HEK293 (cell line): ENCODE measurements at regions not wholly inside any gene's neighbourhood (a gene's known extent, or its start where the extent isn't known, plus 50 kb on each side); places are given as distances from the start of the nearest gene placed in this dataset.

Experiments
- CTCF ChIA-PET: fragments of 350-600 bp; formaldehyde crosslinking; extraction: SDS; loops from one replicate; lab custom pipeline; 2021; ENCODE audit warnings: antibody characterized with exemption; lab: Yijun Ruan, JAX
- POLR2A ChIA-PET: fragments of 300-600 bp; formaldehyde crosslinking; extraction: SDS; loops from one replicate; lab custom pipeline; 2020; ENCODE audit warnings: antibody characterized with exemption, inconsistent platforms; lab: Yijun Ruan, JAX
- H3K27ac ChIP-seq: fragments of 200-500 bp; sonication (Bioruptor generic); 2 replicates; pipeline ENCODE4 v1.5.1; 2014; ENCODE audit warnings: low read depth, low read length, control low read depth, inconsistent platforms; ENCODE audit errors: extremely low read depth
- H3K36me3 ChIP-seq, 2 experiments: fragments of 200-500 bp in 1 of 2; sonication (Bioruptor generic) in 1 of 2; 1 replicate in 1 of 2; 2 replicates in 1 of 2; pipeline ENCODE4 v1.5.1; 2014 to 2017; ENCODE audit warnings: inconsistent platforms in 2 of 2, low read length in 2 of 2; ENCODE audit not compliant: control insufficient read depth in 2 of 2, insufficient read depth in 1 of 2
- H3K4me1 ChIP-seq: fragments of 200-500 bp; sonication (Bioruptor generic); 2 replicates; pipeline ENCODE4 v1.5.1; 2014; ENCODE audit warnings: mild to moderate bottlenecking, low read length, inconsistent platforms; ENCODE audit not compliant: control insufficient read depth, insufficient read depth
- H3K4me3 ChIP-seq: 2 replicates; pipeline ENCODE4 v1.5.1; 2011; ENCODE audit warnings: low read depth, mild to moderate bottlenecking, control low read depth, low read length, moderate library complexity
- H3K9me3 ChIP-seq: fragments of 200-500 bp; sonication (Bioruptor generic); 2 replicates; pipeline ENCODE4 v1.5.1; 2014; ENCODE audit warnings: low read depth, low read length, inconsistent platforms; ENCODE audit not compliant: control insufficient read depth, insufficient read depth
- GFI1B ChIP-seq: fragments of 450-650 bp; formaldehyde crosslinking; IDR thresholded peaks from 2 replicates; pipeline ENCODE4 v1.5.1; 2016; ENCODE audit warnings: missing biosample characterization, missing genetic modification characterization
- KLF16 ChIP-seq: fragments of 450-650 bp; formaldehyde crosslinking; IDR thresholded peaks from 2 replicates; pipeline ENCODE4 v1.5.1; 2017; ENCODE audit warnings: missing biosample characterization, missing genetic modification characterization
- OSR2 ChIP-seq: fragments of 450-650 bp; formaldehyde crosslinking; IDR thresholded peaks from 2 replicates; pipeline ENCODE4 v1.5.1; 2016; ENCODE audit warnings: missing biosample characterization, missing genetic modification characterization
- SP3 ChIP-seq: fragments of 450-650 bp; formaldehyde crosslinking; IDR thresholded peaks from 2 replicates; pipeline ENCODE4 v1.5.1; 2016; ENCODE audit warnings: missing biosample characterization, missing genetic modification characterization
- YY2 ChIP-seq: fragments of 450-650 bp; formaldehyde crosslinking; IDR thresholded peaks from 2 replicates; pipeline ENCODE4 v1.5.1; 2016; ENCODE audit warnings: missing biosample characterization, missing genetic modification characterization
- ZBTB48 ChIP-seq: fragments of 450-650 bp; formaldehyde crosslinking; IDR thresholded peaks from 2 replicates; pipeline ENCODE4 v1.5.1; 2016; ENCODE audit warnings: missing biosample characterization, missing genetic modification characterization
- ZBTB7A ChIP-seq: fragments of 450-650 bp; formaldehyde crosslinking; IDR thresholded peaks from 2 replicates; pipeline ENCODE4 v1.5.1; 2016; ENCODE audit warnings: low read depth, missing biosample characterization, missing genetic modification characterization
- ZNF155 ChIP-seq: fragments of 450-650 bp; formaldehyde crosslinking; IDR thresholded peaks from 2 replicates; pipeline ENCODE4 v1.5.1; 2016; ENCODE audit warnings: missing biosample characterization, missing genetic modification characterization
- ZNF354C ChIP-seq: fragments of 450-650 bp; formaldehyde crosslinking; IDR thresholded peaks from 2 replicates; pipeline ENCODE4 v1.5.1; 2016; ENCODE audit warnings: missing biosample characterization, missing genetic modification characterization, low read depth, borderline replicate concordance
- ZNF48 ChIP-seq: fragments of 450-650 bp; formaldehyde crosslinking; IDR thresholded peaks from 2 replicates; pipeline ENCODE4 v1.5.1; 2016; ENCODE audit warnings: missing biosample characterization, missing genetic modification characterization
- ZNF558 ChIP-seq: fragments of 450-650 bp; formaldehyde crosslinking; IDR thresholded peaks from 2 replicates; pipeline ENCODE4 v1.5.1; 2016; ENCODE audit warnings: missing biosample characterization, missing genetic modification characterization
- ZNF585B ChIP-seq: fragments of 450-650 bp; formaldehyde crosslinking; IDR thresholded peaks from 2 replicates; pipeline ENCODE4 v1.5.1; 2016; ENCODE audit warnings: missing biosample characterization, missing genetic modification characterization
- ZNF596 ChIP-seq: fragments of 450-650 bp; IDR thresholded peaks from 2 replicates; pipeline ENCODE4 v1.5.0; 2018; ENCODE audit warnings: missing biosample characterization, mild to moderate bottlenecking, missing genetic modification characterization, moderate library complexity
- ZNF791 ChIP-seq: fragments of 450-650 bp; formaldehyde crosslinking; IDR thresholded peaks from 2 replicates; pipeline ENCODE4 v1.5.1; 2016; ENCODE audit warnings: missing biosample characterization, missing genetic modification characterization
- ZNF830 ChIP-seq: fragments of 450-650 bp; IDR thresholded peaks from 2 replicates; pipeline ENCODE4 v1.5.0; 2018; ENCODE audit warnings: missing biosample characterization, missing genetic modification characterization, low read depth, mild to moderate bottlenecking, moderate library complexity
- ZXDB ChIP-seq: fragments of 450-650 bp; formaldehyde crosslinking; IDR thresholded peaks from 2 replicates; pipeline ENCODE4 v1.5.1; 2016; ENCODE audit warnings: missing biosample characterization, missing genetic modification characterization
- TF ChIP-seq, protein P1 (sequence below): fragments of 450-650 bp; IDR thresholded peaks from 2 replicates; pipeline ENCODE4 v1.5.1; 2018; ENCODE audit warnings: missing biosample characterization, mild to moderate bottlenecking, missing genetic modification characterization
- TF ChIP-seq, protein P2 (sequence below): fragments of 450-650 bp; formaldehyde crosslinking; IDR thresholded peaks from 2 replicates; pipeline ENCODE4 v1.5.0; 2017; ENCODE audit warnings: missing biosample characterization, missing genetic modification characterization, borderline replicate concordance
- TF ChIP-seq, protein P3 (sequence below): fragments of 450-650 bp; formaldehyde crosslinking; IDR thresholded peaks from 2 replicates; pipeline ENCODE4 v1.5.1; 2016; ENCODE audit warnings: missing biosample characterization, missing genetic modification characterization
- TF ChIP-seq, protein P4 (sequence below): fragments of 450-650 bp; formaldehyde crosslinking; IDR thresholded peaks from 2 replicates; pipeline ENCODE4 v1.5.1; 2016; ENCODE audit warnings: missing biosample characterization, missing genetic modification characterization

DNA sequence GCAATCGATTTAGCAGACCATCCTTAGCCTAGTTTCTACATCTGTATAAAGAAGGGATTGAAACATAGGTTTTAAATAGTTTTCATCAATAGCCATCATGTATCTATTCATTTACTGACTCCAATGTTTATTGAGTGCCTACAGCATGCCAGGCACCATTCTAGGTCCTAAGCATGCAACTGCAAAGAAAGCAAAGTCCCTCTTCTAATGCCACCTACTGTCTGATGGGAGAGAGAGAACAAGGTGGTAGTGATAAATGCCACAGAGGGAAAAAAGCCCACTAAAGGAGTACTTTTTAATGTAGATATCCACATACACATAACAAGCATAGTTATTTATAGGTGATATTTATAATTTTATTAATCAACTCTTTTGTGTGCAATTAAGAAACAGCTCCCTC is 67.6 kb upstream of the PPARGC1A start:
- TF ChIP-seq, protein P1, sequence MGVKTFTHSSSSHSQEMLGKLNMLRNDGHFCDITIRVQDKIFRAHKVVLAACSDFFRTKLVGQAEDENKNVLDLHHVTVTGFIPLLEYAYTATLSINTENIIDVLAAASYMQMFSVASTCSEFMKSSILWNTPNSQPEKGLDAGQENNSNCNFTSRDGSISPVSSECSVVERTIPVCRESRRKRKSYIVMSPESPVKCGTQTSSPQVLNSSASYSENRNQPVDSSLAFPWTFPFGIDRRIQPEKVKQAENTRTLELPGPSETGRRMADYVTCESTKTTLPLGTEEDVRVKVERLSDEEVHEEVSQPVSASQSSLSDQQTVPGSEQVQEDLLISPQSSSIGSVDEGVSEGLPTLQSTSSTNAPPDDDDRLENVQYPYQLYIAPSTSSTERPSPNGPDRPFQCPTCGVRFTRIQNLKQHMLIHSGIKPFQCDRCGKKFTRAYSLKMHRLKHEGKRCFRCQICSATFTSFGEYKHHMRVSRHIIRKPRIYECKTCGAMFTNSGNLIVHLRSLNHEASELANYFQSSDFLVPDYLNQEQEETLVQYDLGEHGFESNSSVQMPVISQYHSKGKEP (tag by site-specific recombination) = no peak
- TF ChIP-seq ZBTB48 (tag by site-specific recombination) = no peak
- TF ChIP-seq ZNF791 (tag by site-specific recombination) = no peak
- no peak for TF ChIP-seq ZBTB7A
- no peak for TF ChIP-seq SP3 (tag by site-specific recombination)
- TF ChIP-seq, protein P2, sequence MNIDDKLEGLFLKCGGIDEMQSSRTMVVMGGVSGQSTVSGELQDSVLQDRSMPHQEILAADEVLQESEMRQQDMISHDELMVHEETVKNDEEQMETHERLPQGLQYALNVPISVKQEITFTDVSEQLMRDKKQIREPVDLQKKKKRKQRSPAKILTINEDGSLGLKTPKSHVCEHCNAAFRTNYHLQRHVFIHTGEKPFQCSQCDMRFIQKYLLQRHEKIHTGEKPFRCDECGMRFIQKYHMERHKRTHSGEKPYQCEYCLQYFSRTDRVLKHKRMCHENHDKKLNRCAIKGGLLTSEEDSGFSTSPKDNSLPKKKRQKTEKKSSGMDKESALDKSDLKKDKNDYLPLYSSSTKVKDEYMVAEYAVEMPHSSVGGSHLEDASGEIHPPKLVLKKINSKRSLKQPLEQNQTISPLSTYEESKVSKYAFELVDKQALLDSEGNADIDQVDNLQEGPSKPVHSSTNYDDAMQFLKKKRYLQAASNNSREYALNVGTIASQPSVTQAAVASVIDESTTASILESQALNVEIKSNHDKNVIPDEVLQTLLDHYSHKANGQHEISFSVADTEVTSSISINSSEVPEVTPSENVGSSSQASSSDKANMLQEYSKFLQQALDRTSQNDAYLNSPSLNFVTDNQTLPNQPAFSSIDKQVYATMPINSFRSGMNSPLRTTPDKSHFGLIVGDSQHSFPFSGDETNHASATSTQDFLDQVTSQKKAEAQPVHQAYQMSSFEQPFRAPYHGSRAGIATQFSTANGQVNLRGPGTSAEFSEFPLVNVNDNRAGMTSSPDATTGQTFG = no peak
- CTCF ChIA-PET = no interaction called here
- H3K9me3 ChIP-seq = no peaks in the 10 kb centered on the region
- no peaks in the 10 kb centered on the region for H3K36me3 ChIP-seq
- H3K4me3 ChIP-seq = no peak overlapping the region
- POLR2A ChIA-PET = no interaction called here
- H3K4me1 ChIP-seq = no peaks in the 10 kb centered on the region
- H3K27ac ChIP-seq = no peak overlapping the region

DNA sequence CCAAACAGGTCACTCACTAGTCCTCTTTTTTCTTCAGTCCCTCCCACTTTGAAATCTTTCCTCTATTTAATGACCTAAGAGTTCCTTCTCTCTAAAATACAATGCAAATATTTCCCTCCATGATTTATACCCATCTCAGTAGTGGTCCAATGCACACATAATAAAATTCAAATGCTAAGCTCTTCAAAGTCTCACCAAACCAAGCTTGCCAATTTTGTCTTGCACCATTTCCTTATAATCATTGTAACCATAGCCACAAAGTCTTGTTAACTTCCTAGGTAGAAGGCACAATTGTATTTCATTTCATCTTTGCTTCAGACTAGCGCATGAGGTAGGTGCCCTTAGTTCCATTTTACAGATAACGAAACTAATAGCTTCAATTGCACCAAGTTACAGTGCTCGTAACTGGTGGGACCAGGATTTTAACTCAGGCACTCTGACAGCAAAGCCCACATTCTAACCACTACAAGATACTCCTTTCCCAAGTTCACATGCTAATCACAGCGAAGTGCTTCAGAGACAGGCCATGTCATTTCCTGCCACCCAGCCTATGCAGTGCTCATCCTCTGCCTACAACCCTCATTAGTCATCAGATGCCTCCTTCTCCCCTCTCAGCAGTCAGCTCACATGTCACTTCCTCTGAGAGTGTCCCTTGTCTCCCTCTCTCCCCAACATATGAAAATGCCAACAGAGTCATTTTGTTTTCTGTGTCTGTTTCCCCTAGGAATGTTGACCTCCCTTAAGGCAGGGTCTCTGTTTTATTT is 66.9 kb upstream of the PPARGC1A start:
- H3K4me3 ChIP-seq = no peak overlapping the region
- ChIA-PET CTCF (no interaction called here), POLR2A (no interaction called here)
- H3K4me1 ChIP-seq = no peaks in the 10 kb centered on the region
- no peaks in the 10 kb centered on the region for H3K9me3 ChIP-seq
- TF ChIP-seq ZNF48 (tag by site-specific recombination) (no peak), OSR2 (tag by site-specific recombination) (no peak), ZNF585B (tag by site-specific recombination) (no peak), ZXDB (tag by site-specific recombination) (no peak), ZNF558 (no peak), ZNF354C (tag by site-specific recombination) (no peak), ZNF596 (tag by site-specific recombination) (no peak), YY2 (no peak), ZNF830 (tag by site-specific recombination) (no peak), KLF16 (no peak), ZNF155 (no peak), GFI1B (no peak)
- TF ChIP-seq, protein P3, sequence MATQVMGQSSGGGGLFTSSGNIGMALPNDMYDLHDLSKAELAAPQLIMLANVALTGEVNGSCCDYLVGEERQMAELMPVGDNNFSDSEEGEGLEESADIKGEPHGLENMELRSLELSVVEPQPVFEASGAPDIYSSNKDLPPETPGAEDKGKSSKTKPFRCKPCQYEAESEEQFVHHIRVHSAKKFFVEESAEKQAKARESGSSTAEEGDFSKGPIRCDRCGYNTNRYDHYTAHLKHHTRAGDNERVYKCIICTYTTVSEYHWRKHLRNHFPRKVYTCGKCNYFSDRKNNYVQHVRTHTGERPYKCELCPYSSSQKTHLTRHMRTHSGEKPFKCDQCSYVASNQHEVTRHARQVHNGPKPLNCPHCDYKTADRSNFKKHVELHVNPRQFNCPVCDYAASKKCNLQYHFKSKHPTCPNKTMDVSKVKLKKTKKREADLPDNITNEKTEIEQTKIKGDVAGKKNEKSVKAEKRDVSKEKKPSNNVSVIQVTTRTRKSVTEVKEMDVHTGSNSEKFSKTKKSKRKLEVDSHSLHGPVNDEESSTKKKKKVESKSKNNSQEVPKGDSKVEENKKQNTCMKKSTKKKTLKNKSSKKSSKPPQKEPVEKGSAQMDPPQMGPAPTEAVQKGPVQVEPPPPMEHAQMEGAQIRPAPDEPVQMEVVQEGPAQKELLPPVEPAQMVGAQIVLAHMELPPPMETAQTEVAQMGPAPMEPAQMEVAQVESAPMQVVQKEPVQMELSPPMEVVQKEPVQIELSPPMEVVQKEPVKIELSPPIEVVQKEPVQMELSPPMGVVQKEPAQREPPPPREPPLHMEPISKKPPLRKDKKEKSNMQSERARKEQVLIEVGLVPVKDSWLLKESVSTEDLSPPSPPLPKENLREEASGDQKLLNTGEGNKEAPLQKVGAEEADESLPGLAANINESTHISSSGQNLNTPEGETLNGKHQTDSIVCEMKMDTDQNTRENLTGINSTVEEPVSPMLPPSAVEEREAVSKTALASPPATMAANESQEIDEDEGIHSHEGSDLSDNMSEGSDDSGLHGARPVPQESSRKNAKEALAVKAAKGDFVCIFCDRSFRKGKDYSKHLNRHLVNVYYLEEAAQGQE (tag by site-specific recombination) = no peak
- TF ChIP-seq, protein P4, sequence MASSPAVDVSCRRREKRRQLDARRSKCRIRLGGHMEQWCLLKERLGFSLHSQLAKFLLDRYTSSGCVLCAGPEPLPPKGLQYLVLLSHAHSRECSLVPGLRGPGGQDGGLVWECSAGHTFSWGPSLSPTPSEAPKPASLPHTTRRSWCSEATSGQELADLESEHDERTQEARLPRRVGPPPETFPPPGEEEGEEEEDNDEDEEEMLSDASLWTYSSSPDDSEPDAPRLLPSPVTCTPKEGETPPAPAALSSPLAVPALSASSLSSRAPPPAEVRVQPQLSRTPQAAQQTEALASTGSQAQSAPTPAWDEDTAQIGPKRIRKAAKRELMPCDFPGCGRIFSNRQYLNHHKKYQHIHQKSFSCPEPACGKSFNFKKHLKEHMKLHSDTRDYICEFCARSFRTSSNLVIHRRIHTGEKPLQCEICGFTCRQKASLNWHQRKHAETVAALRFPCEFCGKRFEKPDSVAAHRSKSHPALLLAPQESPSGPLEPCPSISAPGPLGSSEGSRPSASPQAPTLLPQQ (tag by site-specific recombination) = no peak
- H3K27ac ChIP-seq = no peak overlapping the region
- no peaks in the 10 kb centered on the region for H3K36me3 ChIP-seq
